SJCRH30 (cell line): ENCODE measurements at regions not wholly inside any gene's neighbourhood (a gene's known extent, or its start where the extent isn't known, plus 50 kb on each side); places are given as distances from the start of the nearest gene placed in this dataset.
A peak's percentile ranks its signal among the peaks of the same experiment; 100 is the strongest.

Experiments used
- DNase-seq, 2 experiments: peaks; one replicate each; pipeline ENCODE4 v3.0.0-alpha.2; 2015 to 2020
- H3K27ac ChIP-seq: fragments of 250-450 bp; sonication (Bioruptor Pico); 2 replicates; pipeline ENCODE4 v1.5.1; 2020; ENCODE audit warnings: mild to moderate bottlenecking, moderate library complexity
- H3K27me3 ChIP-seq: fragments of 250-450 bp; sonication (Bioruptor Pico); 2 replicates; pipeline ENCODE4 v1.5.1; 2020; ENCODE audit warnings: mild to moderate bottlenecking, moderate library complexity
- H3K36me3 ChIP-seq: fragments of 250-450 bp; sonication (Bioruptor Pico); 2 replicates; pipeline ENCODE4 v1.5.1; 2020; ENCODE audit warnings: mild to moderate bottlenecking, moderate library complexity
- H3K4me1 ChIP-seq: fragments of 250-450 bp; sonication (Bioruptor Pico); 2 replicates; pipeline ENCODE4 v1.5.1; 2020; ENCODE audit warnings: mild to moderate bottlenecking, moderate library complexity
- H3K4me3 ChIP-seq: fragments of 250-450 bp; sonication (Bioruptor Pico); 2 replicates; pipeline ENCODE4 v1.5.1; 2020; ENCODE audit warnings: mild to moderate bottlenecking, moderate library complexity
- H3K9me3 ChIP-seq: fragments of 250-450 bp; sonication (Bioruptor Pico); replicated peaks from 2 replicates; pipeline ENCODE4 v1.5.1; 2020; ENCODE audit warnings: mild to moderate bottlenecking, moderate library complexity

GRCh38 chr14:94689985-94690400 is 77.8 kb downstream of the SERPINA3 start:
- Histone ChIP-seq H3K4me1 (no peaks in the 10 kb centered on the region), H3K9me3 (no peaks in the 10 kb centered on the region), H3K27ac (no peak overlapping the region), H3K4me3 (no peak overlapping the region), H3K36me3 (no peaks in the 10 kb centered on the region), H3K27me3 (no peaks in the 10 kb centered on the region)
- DNase-seq = no peak

GRCh38 chr14:94689218-94689984 is 77.2 kb downstream of the SERPINA3 start:
- Histone ChIP-seq H3K4me3 (peak overlapping the region; percentile 25; the same call in 1 of the 2 replicates), H3K27me3 (no peaks in the 10 kb centered on the region), H3K36me3 (no peaks in the 10 kb centered on the region), H3K9me3 (no peaks in the 10 kb centered on the region), H3K27ac (no peak overlapping the region), H3K4me1 (no peaks in the 10 kb centered on the region)
- peak; percentile 49 to 78 for DNase-seq

DNA sequence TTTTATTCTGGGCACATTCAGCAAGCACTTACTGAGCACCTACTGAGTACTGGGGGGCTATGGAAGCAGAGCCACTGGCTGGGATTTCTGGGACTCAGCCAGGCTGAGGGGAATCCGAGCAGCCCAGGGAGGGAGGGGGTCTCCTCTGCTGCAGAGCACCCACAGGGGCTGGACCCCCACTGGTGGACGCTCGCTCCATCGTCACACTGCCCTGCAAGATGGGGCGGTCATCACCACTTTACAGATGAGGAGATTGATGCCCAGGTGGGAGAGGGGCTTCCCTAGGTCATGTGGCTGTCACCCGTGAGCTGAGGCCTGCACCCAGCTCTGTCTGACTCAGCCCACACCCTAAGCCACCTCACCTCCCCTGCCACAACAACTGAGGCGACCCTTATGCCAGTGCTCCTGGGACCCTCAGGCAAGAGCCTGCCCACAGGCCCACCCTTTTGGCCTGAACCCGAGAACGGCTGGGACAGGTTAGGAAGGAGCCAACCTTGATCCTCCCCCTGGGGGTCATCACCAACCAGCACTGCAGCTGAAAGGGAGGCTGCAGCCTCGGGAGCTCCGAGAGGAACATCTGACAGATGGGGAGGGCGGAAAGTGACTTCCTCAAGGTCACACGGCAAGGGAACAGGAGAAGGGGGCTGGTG is 74.4 kb downstream of the SERPINA3 start:
- no peak overlapping the region for H3K4me3 ChIP-seq
- H3K27ac ChIP-seq = no peak overlapping the region
- no peaks in the 10 kb centered on the region for H3K27me3 ChIP-seq
- H3K9me3 ChIP-seq = no peaks in the 10 kb centered on the region
- DNase-seq = no peak
- no peaks in the 10 kb centered on the region for H3K4me1 ChIP-seq
- H3K36me3 ChIP-seq = no peaks in the 10 kb centered on the region

DNA sequence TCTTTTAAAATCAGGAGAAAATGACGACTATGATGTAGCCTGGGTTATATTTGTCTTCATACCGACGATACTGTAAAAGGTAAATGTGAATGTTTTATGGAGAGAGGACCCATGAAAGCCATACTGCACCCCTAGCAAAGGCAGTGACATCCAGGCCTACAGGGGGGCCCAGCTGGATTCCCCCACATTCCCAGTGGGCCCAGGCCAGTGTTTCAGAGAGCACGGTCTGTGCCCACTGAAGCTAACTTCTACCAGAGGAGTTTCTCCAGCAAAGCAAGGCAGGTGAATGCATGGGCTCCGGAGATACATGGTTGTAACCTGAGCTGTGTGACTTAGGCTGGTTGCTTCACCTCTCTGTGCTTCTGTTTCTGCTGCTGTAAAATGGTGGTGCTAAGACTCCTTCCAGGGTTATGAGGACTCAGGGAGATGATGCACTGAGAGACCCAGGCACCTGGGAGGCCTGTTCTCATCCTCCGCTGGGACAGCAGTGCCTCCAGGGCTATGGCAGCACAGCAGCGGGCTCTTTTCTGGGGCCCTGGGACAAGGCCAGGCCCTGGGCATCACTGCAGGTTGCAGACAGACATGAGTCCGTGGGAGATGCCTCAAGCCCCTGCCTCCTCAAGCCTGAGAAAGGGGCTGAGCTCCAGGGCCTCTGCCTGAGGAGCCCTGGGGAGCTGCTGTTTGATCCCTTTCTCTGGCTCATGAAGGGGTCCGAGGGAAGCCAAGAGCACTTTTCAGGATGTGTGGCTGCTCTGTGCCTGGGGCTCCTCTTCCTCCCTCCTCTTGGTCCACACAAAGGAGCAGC is 73.7 kb downstream of the SERPINA3 start:
- Histone ChIP-seq H3K9me3 (no peaks in the 10 kb centered on the region), H3K27me3 (no peaks in the 10 kb centered on the region)
- no peak for DNase-seq

DNA sequence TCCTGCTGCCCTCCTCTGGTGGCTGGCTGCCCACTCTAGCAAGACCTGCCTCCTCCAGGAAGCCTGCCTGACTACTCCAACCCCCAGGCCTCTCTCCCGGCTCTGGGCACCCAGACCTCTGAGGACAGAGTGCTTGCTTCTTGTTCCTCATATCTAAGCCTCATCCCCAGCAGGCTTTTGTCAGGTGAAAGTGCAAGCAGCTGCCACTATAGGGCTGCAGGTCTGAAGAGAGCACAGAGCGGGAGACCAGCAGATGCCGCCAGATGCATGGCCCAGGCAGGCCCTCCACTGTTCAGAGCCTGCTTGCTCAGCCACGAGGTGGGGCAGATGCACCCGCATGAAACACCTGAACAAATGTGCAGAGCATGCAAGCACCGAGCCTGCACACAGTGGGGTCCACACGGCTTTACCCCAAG is 73.0 kb downstream of the SERPINA3 start:
- H3K27ac ChIP-seq = no peak overlapping the region
- no peaks in the 10 kb centered on the region for H3K36me3 ChIP-seq
- H3K9me3 ChIP-seq = no peaks in the 10 kb centered on the region
- H3K27me3 ChIP-seq = no peaks in the 10 kb centered on the region
- DNase-seq = no peak
- H3K4me3 ChIP-seq = no peak overlapping the region
- no peaks in the 10 kb centered on the region for H3K4me1 ChIP-seq

More for the DNA sequence above, 73.7 kb downstream of the SERPINA3 start:
- H3K4me1 ChIP-seq = no peaks in the 10 kb centered on the region
- no peaks in the 10 kb centered on the region for H3K36me3 ChIP-seq
- H3K4me3 ChIP-seq = no peak overlapping the region
- H3K27ac ChIP-seq = no peak overlapping the region

DNA sequence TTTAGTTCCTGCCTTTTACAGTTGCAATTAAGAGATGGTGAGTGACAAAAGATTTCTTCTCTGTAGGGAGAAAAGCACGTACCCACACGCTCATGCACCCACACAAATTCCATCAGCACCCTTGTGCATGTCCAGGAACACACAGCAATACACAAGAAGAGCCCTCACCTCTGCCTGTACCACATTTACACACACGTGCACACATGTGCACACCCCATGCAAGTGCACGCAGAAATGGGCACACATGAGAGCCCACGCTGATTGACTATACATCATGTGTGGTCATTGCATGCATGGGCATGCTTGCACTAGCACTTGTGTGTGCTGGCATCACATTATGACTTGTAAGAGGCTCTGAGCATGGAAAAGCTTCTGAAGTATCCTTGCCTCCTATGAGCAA is 70.5 kb downstream of the SERPINA3 start:
- Histone ChIP-seq H3K27ac (no peak overlapping the region), H3K36me3 (no peaks in the 10 kb centered on the region), H3K9me3 (no peaks in the 10 kb centered on the region), H3K27me3 (no peaks in the 10 kb centered on the region), H3K4me3 (no peak overlapping the region), H3K4me1 (no peaks in the 10 kb centered on the region)
- DNase-seq = no peak

DNA sequence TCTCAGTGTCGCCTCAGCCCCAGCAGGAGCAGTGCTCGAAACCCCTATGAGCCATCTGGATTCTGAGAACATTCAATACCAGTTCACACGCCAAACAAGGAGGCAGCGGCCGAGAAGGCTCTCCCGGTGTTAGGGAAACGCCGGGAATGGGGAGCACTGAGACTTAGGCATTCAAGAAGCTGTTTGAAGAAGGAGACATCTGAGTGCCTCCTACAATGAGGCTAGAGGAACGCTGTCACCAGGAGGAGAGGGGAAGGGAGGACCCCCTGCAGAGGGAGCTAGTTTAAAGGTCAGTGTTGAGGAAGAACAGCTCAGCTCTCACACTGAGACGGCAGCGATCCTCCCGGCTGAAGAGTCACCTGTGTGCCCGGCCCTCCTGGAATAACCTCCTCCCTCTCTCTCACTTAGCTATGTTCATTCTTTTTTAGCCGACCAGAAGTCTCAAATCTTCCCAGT is 69.9 kb downstream of the SERPINA3 start:
- H3K4me3 ChIP-seq = no peak overlapping the region
- DNase-seq = no peak
- H3K36me3 ChIP-seq = no peaks in the 10 kb centered on the region
- no peaks in the 10 kb centered on the region for H3K4me1 ChIP-seq
- H3K9me3 ChIP-seq = no peaks in the 10 kb centered on the region
- H3K27ac ChIP-seq = no peak overlapping the region
- H3K27me3 ChIP-seq = no peaks in the 10 kb centered on the region

DNA sequence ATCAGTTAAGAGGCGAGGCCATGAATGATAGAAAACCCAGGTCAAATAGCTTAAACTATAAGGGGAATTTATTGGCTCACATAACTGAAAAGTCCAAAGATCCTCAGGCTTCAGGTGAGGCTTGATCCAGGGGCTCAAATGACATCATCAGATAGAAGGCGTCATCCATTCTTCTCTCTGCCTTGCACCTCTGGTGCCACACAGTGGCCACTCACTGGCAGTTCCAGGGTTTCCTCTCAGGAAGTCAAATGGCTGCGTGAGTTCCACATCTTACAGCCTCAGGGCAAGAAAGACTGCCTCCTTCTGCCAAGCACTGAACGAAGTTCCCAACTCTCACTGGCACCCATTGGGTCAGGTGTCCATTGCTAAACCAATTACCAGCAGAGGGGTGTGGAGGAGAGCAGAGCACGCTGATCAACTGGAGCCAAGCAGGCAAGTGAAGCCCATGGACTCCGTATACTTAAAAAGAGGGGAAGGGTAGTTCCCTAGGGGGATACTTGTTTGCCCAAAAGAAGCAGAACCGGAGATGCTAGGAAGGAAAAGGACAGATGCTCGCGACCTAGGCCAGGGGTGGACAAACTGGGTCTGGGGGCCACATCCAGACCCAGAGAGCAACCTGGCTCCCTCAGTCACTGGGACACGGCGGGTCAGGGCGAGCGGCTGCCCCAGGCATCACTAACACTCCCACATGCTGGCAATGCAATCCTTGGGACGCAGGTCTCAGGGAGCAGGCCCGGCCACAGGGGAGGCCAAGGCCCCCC is 69.3 kb downstream of the SERPINA3 start:
- H3K4me3 ChIP-seq = no peak overlapping the region
- H3K27me3 ChIP-seq = no peaks in the 10 kb centered on the region
- no peaks in the 10 kb centered on the region for H3K9me3 ChIP-seq
- no peaks in the 10 kb centered on the region for H3K4me1 ChIP-seq
- DNase-seq = peak; percentile 20 to 37
- H3K27ac ChIP-seq = no peak overlapping the region
- H3K36me3 ChIP-seq = no peaks in the 10 kb centered on the region

GRCh38 chr14:94680862-94681288 is 68.7 kb downstream of the SERPINA3 start:
- no peaks in the 10 kb centered on the region for H3K4me1 ChIP-seq
- no peaks in the 10 kb centered on the region for H3K36me3 ChIP-seq
- no peak overlapping the region for H3K4me3 ChIP-seq
- no peaks in the 10 kb centered on the region for H3K27me3 ChIP-seq
- DNase-seq = no peak
- no peaks in the 10 kb centered on the region for H3K9me3 ChIP-seq
- H3K27ac ChIP-seq = no peak overlapping the region

DNA sequence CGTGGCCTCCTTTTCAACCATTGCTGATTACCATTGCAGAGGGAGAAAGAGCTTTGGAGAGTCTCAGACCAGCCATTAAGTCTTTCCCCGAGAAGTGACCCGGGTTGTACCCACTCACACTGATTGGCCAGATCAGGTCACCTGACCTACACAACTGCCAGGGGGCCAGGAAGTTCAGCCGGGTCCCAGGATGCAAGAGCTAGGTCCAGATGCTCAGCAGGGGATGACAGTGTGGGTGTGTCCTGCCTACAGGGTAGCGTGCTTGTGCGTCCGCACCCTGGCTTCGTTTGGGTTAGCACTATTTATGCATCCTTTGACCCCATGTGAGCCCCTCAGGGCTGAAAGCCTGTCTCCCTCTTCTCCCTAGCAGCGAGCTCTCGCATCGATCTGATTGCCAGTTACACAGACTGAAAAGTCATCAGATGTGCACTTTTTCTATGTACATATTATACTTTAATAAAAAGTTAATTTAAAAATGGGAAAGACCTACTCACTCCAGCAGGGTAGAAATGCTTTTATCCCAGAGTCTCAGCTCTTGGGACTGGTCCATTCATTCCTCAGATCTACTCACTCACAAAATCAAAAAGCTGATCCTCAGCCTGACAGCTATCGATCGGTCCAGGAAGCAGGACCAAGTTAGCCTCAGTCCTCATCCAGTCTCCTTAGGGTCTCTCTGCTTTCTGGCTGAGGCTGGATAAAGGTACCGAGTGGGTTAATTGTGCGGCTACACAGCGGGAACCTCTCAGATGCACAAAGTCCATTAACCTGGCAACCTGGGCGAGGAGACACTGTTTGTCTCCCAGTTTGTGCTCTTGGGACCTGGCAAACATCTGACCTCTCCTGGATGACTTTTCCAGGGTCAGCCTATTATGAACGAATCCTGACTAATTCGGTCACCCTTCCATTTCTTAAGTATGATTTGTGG is 68.0 kb downstream of the SERPINA3 start:
- DNase-seq = no peak

DNA sequence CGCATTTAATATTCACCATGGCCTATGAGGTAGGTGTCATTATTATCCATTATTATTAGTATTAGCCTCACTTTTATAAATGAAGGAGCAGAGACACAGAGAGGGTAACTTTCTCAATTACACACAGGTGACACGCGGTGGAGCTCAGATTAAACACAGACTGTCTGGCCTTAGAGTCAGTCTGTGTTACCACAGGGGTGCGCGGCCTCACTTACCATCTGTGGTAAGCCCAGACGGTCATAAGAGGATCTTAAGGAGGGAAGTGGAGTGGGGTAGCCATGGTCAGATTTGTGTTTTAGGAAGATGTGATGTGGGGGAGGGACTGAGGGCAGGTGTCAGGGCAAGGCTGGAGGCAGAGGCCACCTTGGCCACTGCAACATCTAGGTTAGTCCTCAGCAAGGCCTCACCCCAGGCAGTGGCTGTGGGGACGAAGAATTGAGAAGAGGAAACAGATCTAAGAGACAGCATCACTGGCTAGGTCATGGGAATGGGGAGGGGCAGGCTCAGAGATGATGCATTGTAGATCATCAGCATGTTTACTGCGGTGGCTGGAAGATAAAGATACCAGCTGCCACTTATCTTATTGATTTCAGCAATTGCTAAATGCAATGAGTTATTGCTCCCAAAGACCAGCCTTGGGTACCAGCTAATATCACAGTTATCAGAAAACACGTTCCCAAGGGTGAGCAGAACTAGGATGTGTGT is 67.1 kb downstream of the SERPINA3 start:
- H3K4me1 ChIP-seq = no peaks in the 10 kb centered on the region
- H3K27me3 ChIP-seq = no peaks in the 10 kb centered on the region
- no peaks in the 10 kb centered on the region for H3K9me3 ChIP-seq
- no peaks in the 10 kb centered on the region for H3K36me3 ChIP-seq
- no peak for DNase-seq
- no peak overlapping the region for H3K4me3 ChIP-seq
- no peak overlapping the region for H3K27ac ChIP-seq

More for the DNA sequence above, 68.0 kb downstream of the SERPINA3 start:
- no peaks in the 10 kb centered on the region for H3K9me3 ChIP-seq
- no peaks in the 10 kb centered on the region for H3K4me1 ChIP-seq
- no peak overlapping the region for H3K27ac ChIP-seq
- H3K4me3 ChIP-seq = no peak overlapping the region
- no peaks in the 10 kb centered on the region for H3K36me3 ChIP-seq
- H3K27me3 ChIP-seq = no peaks in the 10 kb centered on the region

GRCh38 chr14:94677747-94678146 is 65.6 kb downstream of the SERPINA3 start:
- Histone ChIP-seq H3K27me3 (no peaks in the 10 kb centered on the region), H3K4me3 (no peak overlapping the region), H3K4me1 (no peaks in the 10 kb centered on the region), H3K27ac (no peak overlapping the region), H3K9me3 (no peaks in the 10 kb centered on the region), H3K36me3 (no peaks in the 10 kb centered on the region)
- no peak for DNase-seq

GRCh38 chr14:94677213-94677612 is 65.0 kb downstream of the SERPINA3 start:
- no peak for DNase-seq
- no peaks in the 10 kb centered on the region for H3K27me3 ChIP-seq
- no peaks in the 10 kb centered on the region for H3K9me3 ChIP-seq
- H3K36me3 ChIP-seq = no peaks in the 10 kb centered on the region
- H3K27ac ChIP-seq = no peak overlapping the region
- no peak overlapping the region for H3K4me3 ChIP-seq
- no peaks in the 10 kb centered on the region for H3K4me1 ChIP-seq
